SK-N-MC (cell line): ENCODE measurements at regions not wholly inside any gene's neighbourhood (a gene's known extent, or its start where the extent isn't known, plus 50 kb on each side); places are given as distances from the start of the nearest gene placed in this dataset.

Experiments
- DNase-seq: peaks from one replicate; pipeline ENCODE4 v3.0.0-alpha.2; 2011; ENCODE audit warnings: low read depth, low spot score
- H3K27ac ChIP-seq: fragments of 200-600 bp; sonication (generic); 2 replicates; pipeline ENCODE4 v1.5.1; 2016; ENCODE audit warnings: mixed run types
- H3K36me3 ChIP-seq: fragments of 200-600 bp; sonication (generic); 2 replicates; pipeline ENCODE4 v1.6.1; 2017; ENCODE audit warnings: antibody characterized with exemption, low read length, mixed read lengths; ENCODE audit not compliant: insufficient read depth
- H3K4me3 ChIP-seq: fragments of 200-600 bp; sonication (generic); 2 replicates; pipeline ENCODE4 v1.5.1; 2016
- H3K9ac ChIP-seq: fragments of 200-600 bp; sonication (generic); 2 replicates; pipeline ENCODE4 v1.8.0; 2017; ENCODE audit warnings: mixed run types, mixed read lengths; ENCODE audit not compliant: insufficient read length
- H3K9me3 ChIP-seq: fragments of 200-600 bp; sonication (generic); 2 replicates; pipeline ENCODE4 v1.6.1; 2017; ENCODE audit warnings: low read depth, mild to moderate bottlenecking, antibody characterized with exemption, low read length, moderate library complexity, mixed read lengths
- EZH2 ChIP-seq: fragments of 200-600 bp; sonication (generic); IDR thresholded peaks from one replicate; pipeline ENCODE4 v1.6.1; 2017; ENCODE audit warnings: antibody characterized with exemption
- FOXP2 ChIP-seq: optimal IDR thresholded peaks from 2 replicates; pipeline ENCODE3; 2011; ENCODE audit warnings: mild to moderate bottlenecking, moderate library complexity; ENCODE audit not compliant: insufficient read depth; ENCODE audit errors: extremely low read length, control extremely low read depth
- POLR2AphosphoS5 ChIP-seq: IDR thresholded peaks from 2 replicates; pipeline ENCODE4 v1.6.1; 2012; ENCODE audit warnings: mild to moderate bottlenecking, low read depth, low read length, borderline replicate concordance

DNA sequence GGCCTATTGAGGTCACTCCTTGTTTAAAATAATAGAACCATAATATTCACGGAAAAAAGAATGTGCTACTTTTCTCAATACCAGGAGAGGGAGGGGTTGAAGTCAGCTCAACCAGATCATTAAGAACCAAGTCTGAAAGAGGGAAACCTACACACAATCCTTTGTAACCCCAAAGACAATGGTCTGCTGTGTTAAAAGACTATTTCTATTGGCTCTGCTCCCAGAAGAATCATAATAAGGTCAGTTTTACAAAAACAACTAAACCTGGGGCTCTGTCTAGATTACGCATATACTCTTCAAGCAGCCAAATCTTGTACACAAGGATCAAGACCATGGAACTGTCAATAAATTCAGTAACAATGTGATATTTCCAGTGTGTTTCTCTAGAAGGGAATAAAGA lies 177.2 kb upstream of the CRIM1 start:
- no peak overlapping the region for H3K4me3 ChIP-seq
- no peak for DNase-seq
- no peaks in the 10 kb centered on the region for H3K36me3 ChIP-seq
- H3K9ac ChIP-seq, result no peak overlapping the region
- H3K27ac ChIP-seq, result no peak overlapping the region
- no peaks in the 10 kb centered on the region for H3K9me3 ChIP-seq
- TF ChIP-seq EZH2 (no peak), POLR2AphosphoS5 (no peak), FOXP2 (no peak)

DNA sequence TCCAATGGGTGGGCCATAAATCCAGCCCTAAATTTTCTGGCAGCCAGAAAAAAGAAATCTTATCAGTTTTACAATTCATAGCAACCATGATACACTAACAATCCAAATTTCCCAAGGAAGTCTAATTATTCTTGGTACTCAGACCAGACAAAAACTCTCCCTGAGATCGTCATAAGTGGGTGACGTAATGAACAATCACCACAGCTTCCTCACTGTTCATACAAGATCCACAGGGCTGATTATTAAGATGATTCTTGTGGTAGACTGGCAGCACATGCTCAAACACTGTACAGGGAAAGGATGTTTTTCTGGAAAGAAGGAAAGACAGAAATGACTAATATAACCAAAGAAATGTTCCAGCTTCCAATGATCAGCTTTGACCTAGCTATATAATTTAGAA lies 178.3 kb upstream of the CRIM1 start:
- H3K27ac ChIP-seq, result no peak overlapping the region
- no peak overlapping the region for H3K9ac ChIP-seq
- no peaks in the 10 kb centered on the region for H3K9me3 ChIP-seq
- H3K36me3 ChIP-seq, result no peaks in the 10 kb centered on the region
- no peak for TF ChIP-seq POLR2AphosphoS5
- TF ChIP-seq FOXP2, result no peak
- TF ChIP-seq EZH2, result no peak
- no peak for DNase-seq
- no peak overlapping the region for H3K4me3 ChIP-seq

DNA sequence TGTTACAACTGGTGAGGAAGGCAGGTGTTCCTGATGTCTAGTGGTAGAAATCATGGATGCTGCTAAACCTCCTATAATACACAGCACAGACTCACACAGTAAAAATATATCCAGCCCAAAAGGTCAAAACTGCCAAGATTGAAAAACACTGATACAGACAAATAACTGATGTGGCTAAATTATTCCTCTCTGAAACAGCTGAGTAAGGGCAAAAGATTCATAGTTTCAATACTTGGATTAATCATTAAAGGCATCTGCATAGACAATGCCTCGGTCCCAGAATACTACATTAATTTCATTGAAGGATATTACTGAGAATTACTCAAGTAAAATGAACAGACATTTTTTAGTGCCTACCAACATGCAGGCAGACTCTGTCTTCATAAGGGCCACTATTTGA lies 180.7 kb upstream of the CRIM1 start:
- H3K9me3 ChIP-seq, result no peaks in the 10 kb centered on the region
- no peak overlapping the region for H3K9ac ChIP-seq
- no peak for DNase-seq
- no peak overlapping the region for H3K4me3 ChIP-seq
- H3K36me3 ChIP-seq, result no peaks in the 10 kb centered on the region
- H3K27ac ChIP-seq, result no peak overlapping the region
- TF ChIP-seq EZH2, result no peak
- TF ChIP-seq FOXP2, result no peak
- TF ChIP-seq POLR2AphosphoS5, result no peak

- no peaks in the 10 kb centered on the region for H3K36me3 ChIP-seq
- no peak overlapping the region for H3K9ac ChIP-seq
- no peaks in the 10 kb centered on the region for H3K9me3 ChIP-seq
- H3K4me3 ChIP-seq, result no peak overlapping the region
- TF ChIP-seq POLR2AphosphoS5, result no peak
- TF ChIP-seq EZH2, result no peak
- TF ChIP-seq FOXP2, result no peak
- DNase-seq, result no peak
- no peak overlapping the region for H3K27ac ChIP-seq
These were observed 181.7 kb upstream of the CRIM1 start for GRCh38 chr2:36173760-36174404.

- H3K27ac ChIP-seq, result no peak overlapping the region
- DNase-seq, result no peak
- H3K9ac ChIP-seq, result no peak overlapping the region
- no peak overlapping the region for H3K4me3 ChIP-seq
- H3K9me3 ChIP-seq, result no peaks in the 10 kb centered on the region
- H3K36me3 ChIP-seq, result no peaks in the 10 kb centered on the region
- TF ChIP-seq FOXP2 (no peak), EZH2 (no peak), POLR2AphosphoS5 (no peak)
These were observed 182.8 kb upstream of the CRIM1 start for GRCh38 chr2:36172824-36173223.

- H3K27ac ChIP-seq, result no peak overlapping the region
- DNase-seq, result no peak
- TF ChIP-seq EZH2, result no peak
- no peaks in the 10 kb centered on the region for H3K9me3 ChIP-seq
- no peaks in the 10 kb centered on the region for H3K36me3 ChIP-seq
- no peak overlapping the region for H3K4me3 ChIP-seq
- H3K9ac ChIP-seq, result no peak overlapping the region
These were observed 184.8 kb upstream of the CRIM1 start for GRCh38 chr2:36170805-36171204.

GRCh38 chr2:36169843-36170242 lies 185.7 kb upstream of the CRIM1 start:
- DNase-seq, result no peak
- Histone ChIP-seq H3K9me3 (no peaks in the 10 kb centered on the region), H3K9ac (no peak overlapping the region), H3K4me3 (no peak overlapping the region), H3K27ac (no peak overlapping the region), H3K36me3 (no peaks in the 10 kb centered on the region)
- no peak for TF ChIP-seq EZH2
- TF ChIP-seq FOXP2, result no peak
- no peak for TF ChIP-seq POLR2AphosphoS5

DNA sequence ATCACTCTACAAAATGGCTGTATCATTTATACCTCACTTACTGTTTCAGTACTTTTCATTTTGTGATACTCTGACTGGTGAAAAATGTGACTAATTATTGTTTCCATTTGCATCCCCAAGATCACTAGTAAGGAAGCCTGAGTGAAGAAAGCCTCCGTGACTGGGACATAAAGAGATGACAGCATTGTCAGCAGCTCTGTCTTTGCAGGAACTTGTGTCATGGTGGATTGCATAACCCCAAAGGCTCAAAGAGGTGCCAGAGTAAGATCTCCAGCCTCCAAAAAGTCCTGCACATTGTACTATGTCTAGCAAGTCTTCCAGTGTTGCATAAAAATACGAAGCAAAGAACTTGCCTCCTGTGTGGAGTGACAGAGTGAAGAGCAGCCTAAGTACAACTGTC lies 187.5 kb upstream of the CRIM1 start:
- no peak for TF ChIP-seq POLR2AphosphoS5
- TF ChIP-seq EZH2, result no peak
- TF ChIP-seq FOXP2, result no peak
- H3K27ac ChIP-seq, result no peak overlapping the region
- DNase-seq, result no peak
- no peaks in the 10 kb centered on the region for H3K9me3 ChIP-seq
- no peak overlapping the region for H3K4me3 ChIP-seq
- H3K36me3 ChIP-seq, result no peaks in the 10 kb centered on the region
- H3K9ac ChIP-seq, result no peak overlapping the region

DNA sequence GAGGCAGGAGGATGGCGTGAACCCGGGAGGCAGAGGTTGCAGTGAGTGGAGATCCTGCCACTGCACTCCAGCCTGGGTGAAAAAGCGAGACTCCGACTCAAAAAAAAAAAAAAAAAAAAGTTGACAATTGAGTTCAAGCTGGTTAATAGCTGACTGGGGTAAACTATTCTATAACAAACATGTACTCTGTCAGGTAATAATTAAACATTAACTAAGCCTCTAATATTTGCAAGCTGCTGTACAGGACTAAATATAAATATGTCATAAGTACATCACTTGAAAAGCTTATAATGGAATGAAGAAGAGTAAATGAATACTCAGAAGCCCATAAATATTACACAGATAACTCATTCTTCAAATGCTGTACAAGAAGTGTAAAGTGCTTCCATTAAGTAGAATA lies 190.4 kb upstream of the CRIM1 start:
- Histone ChIP-seq H3K9me3 (no peaks in the 10 kb centered on the region), H3K27ac (no peak overlapping the region), H3K9ac (no peak overlapping the region), H3K36me3 (no peaks in the 10 kb centered on the region), H3K4me3 (no peak overlapping the region)
- no peak for DNase-seq
- no peak for TF ChIP-seq POLR2AphosphoS5
- no peak for TF ChIP-seq FOXP2
- TF ChIP-seq EZH2, result no peak
